HG02642 (cell line): ENCODE measurements at regions not wholly inside any gene's neighbourhood (a gene's known extent, or its start where the extent isn't known, plus 50 kb on each side); places are given as distances from the start of the nearest gene placed in this dataset.
A peak's percentile ranks its signal among the peaks of the same experiment; 100 is the strongest.
"Not testable (repeated sequence)": the region's sequence is repeated elsewhere in the genome, so short reads cannot be mapped to it uniquely, and the experiment has no call there.

Experiments used
- ATAC-seq: cut with Tn5 transposase; IDR thresholded peaks from one replicate; pipeline ENCODE4 v1.9.1; 2021; ENCODE audit warnings: mild to moderate bottlenecking; ENCODE audit not compliant: unreplicated experiment, poor library complexity

- ATAC-seq = no peak
These were observed 161.4 kb upstream of the CCNH start for GRCh38 chr5:87574106-87574505.

- ATAC-seq = no peak
These were observed 159.9 kb upstream of the CCNH start for GRCh38 chr5:87572611-87573010.

- no peak for ATAC-seq
These were observed 159.4 kb upstream of the CCNH start for GRCh38 chr5:87572090-87572489.

- peak; percentile 43 for ATAC-seq
These were observed 157.6 kb upstream of the CCNH start for GRCh38 chr5:87570366-87570765.

GRCh38 chr5:87562068-87562467 lies 149.3 kb upstream of the CCNH start:
- ATAC-seq = no peak

- no peak for ATAC-seq
These were observed 147.8 kb upstream of the CCNH start for GRCh38 chr5:87560528-87560927.

GRCh38 chr5:87551911-87552310 lies 139.2 kb upstream of the CCNH start:
- no peak for ATAC-seq

GRCh38 chr5:87541676-87542075 lies 128.9 kb upstream of the CCNH start:
- ATAC-seq = no peak

- no peak for ATAC-seq
These were observed 128.3 kb upstream of the CCNH start for GRCh38 chr5:87541033-87541432.

GRCh38 chr5:87539839-87540238 lies 127.1 kb upstream of the CCNH start:
- no peak for ATAC-seq

- no peak for ATAC-seq
These were observed 123.6 kb upstream of the CCNH start for GRCh38 chr5:87536365-87536764.

GRCh38 chr5:87535706-87536105 lies 123.0 kb upstream of the CCNH start:
- no peak for ATAC-seq

GRCh38 chr5:87529486-87530076 lies 116.9 kb upstream of the CCNH start:
- no peak for ATAC-seq

GRCh38 chr5:87526131-87526530 lies 113.4 kb upstream of the CCNH start:
- no peak for ATAC-seq

GRCh38 chr5:87524217-87524616 lies 111.5 kb upstream of the CCNH start:
- no peak for ATAC-seq

- ATAC-seq = not testable (repeated sequence)
These were observed 99.0 kb upstream of the CCNH start for GRCh38 chr5:87511778-87512177.

GRCh38 chr5:87503004-87503403 lies 90.3 kb upstream of the CCNH start:
- ATAC-seq = no peak

GRCh38 chr5:87499478-87500410 lies 87.0 kb upstream of the CCNH start:
- no peak for ATAC-seq
